GM21515 (cell line): ENCODE measurements at regions not wholly inside any gene's neighbourhood (a gene's known extent, or its start where the extent isn't known, plus 50 kb on each side); places are given as distances from the start of the nearest gene placed in this dataset.
"Not testable (repeated sequence)": the region's sequence is repeated elsewhere in the genome, so short reads cannot be mapped to it uniquely, and the experiment has no call there.

Source experiments
- ATAC-seq: cut with Tn5 transposase; IDR thresholded peaks from one replicate; pipeline ENCODE4 v1.9.1; 2021; ENCODE audit not compliant: unreplicated experiment

DNA sequence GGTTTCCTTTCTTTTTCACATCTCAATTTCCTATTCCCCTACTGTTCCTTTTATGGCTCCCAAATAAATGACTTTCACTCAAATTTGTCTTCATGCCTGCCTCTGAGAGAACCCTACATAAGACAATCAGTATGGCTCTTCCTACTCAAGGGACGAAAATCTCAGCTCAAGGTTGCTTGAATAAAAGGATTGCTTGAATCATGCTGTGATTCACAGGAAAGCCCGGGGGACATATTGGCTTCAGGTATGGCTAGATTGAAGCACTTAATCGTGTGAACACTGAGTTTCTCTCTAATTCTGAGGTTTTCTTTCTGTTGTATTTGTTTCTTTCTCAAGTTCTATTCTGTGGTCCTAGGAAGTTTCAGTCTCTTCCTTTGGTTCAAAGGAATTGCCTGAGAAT, 140.3 kb upstream of the SULF2 start:
- no peak for ATAC-seq

DNA sequence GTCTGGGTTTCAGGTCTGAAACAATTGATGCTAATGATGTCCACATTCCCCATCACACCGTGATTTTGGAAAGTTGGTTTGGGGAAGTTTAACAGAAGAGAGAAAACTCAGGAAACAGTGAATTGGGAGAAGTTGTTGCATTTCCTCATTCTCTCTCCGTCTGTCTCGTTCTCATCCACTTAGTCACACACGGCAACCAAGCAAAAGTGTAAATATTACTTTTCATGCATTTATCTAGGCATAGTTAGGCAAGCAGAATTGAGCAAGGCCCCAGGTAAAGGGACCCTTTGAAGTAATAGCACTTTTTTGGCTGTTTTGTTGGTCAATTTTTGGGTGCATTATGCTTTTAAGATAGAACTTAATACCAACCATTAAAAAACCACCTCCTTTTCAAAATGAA, 137.0 kb upstream of the SULF2 start:
- ATAC-seq, result no peak

DNA sequence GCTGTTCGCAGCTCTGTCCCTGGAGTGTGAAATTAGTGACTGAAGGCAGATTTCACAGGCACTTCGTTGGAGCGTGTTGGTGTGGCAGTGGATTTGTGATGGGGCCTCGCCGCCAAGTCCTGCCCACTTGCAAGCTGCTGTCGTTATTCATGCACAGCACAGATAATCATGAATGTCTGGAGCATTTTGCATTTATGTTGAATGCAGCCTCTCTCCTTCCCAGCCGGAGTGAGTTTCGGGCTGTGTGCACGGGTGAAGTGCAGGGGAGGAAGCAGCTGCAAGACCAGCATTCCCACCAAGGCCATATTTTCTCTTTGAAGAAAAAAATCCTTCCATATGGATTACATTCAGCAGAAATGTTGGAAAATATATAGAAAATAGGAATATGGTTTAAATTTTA, 136.5 kb upstream of the SULF2 start:
- not testable (repeated sequence) for ATAC-seq

DNA sequence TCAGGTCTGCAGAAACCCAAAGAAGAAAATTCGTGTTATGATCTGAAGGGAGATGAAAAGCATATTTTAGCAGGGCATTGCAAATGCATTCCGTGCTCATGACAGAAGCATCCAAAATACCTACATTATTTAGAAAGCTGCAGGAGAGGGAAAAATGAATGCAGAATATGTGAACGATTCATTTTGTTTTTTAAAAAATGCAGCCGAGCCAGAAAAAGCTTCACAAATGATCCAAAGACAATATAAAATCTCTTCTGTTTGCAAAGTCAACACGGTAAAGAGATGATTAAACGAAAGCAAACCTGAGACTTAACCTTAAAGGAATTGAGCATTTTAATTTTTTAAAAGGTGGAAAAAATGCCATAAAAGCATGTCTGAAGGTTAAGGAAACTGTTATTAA, 136.1 kb upstream of the SULF2 start:
- no peak for ATAC-seq

DNA sequence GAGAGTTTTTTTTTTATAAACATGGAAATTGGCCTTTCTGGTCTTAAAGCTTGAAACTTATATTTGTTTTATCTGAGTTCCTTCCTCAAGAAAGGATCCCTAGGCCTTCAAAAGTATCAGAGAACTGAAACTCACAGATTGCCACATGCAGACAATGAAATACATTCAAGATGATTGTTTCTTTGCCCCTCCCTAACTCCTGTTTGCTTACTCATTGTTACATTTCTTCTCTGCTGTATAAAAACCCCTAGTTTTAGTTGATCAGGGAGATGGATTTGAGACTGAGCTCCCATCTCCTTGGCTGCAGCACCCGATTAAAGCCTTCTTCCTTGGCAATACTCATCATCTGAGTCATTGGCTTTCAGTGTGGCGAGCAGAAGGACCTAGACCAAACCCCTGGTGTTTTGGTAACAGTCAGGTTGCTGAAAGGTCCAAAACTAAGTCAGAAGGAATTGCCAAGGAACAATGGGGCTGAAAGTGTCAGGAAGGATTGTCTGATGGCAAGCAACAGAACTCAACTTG, 132.3 kb upstream of the SULF2 start:
- no peak for ATAC-seq

DNA sequence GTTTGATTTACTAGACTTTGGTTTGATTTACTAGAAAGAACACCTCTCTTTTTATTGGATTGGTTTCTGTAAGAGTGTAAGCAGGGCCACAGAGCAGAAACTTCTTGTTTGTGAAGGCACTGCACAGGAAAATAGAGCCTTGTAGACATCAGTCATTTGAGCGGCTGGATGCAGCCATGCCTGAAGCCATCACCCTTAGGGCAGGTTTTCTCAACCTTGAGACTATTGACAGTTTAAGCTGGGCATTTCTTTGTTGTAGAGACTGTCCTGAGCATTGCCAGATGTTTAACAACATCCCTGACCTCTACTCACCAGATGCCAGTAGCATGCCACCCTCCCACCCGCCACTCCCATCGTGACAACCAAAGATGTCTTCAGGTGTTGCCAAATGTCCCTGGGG, 130.2 kb upstream of the SULF2 start:
- no peak for ATAC-seq

DNA sequence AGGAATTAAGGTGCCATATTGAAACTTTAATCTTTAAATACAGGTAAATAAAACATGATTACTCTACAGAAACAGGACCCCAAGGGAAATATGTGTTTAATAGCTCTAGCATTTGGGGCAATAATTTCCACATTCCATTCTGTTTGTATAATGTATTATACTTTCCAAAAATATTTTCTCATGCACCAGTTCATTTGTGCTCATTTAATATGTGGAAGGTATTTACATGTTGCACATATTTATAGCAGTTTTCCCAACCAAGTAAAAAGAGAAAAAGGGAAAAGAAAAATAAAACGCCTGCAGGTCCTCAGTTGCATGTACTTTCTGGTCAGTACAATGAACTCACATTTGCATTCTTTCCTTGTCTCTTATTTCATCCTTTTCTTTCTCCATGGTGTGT, 129.5 kb upstream of the SULF2 start:
- ATAC-seq, result no peak

DNA sequence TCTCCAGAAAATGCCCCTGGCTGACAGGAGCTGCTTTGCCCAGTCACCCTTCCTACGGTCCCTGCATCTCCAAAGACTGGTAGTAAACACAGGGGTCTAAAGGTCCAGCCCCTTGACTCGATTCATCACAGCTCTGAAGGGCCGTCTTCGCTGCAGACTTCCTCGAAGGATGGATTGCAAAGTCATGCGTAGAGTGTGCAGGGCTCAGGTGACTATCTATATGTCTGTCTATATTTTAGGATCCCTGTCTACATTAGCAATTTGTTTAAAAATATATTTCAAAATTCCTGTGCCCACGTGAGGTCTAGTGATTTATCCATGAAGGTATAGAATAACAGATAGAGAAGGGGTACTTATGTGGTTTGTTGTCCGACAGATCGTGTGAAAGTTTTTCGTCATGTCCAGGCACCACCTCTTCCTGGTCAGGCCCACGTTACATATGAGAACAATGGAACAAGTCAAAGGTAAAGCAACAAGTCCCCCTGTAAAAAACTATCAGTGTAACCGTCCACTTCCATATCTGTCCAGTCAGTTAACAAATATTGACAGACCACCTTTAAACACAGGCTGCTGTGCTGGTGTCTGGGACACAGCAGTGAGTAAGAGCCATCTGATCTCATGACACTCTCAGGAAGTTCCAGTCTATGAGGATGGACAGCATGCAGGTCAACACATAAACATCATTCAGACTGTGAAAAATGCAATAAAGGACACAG, 127.7 kb upstream of the SULF2 start:
- ATAC-seq, result not testable (repeated sequence)

DNA sequence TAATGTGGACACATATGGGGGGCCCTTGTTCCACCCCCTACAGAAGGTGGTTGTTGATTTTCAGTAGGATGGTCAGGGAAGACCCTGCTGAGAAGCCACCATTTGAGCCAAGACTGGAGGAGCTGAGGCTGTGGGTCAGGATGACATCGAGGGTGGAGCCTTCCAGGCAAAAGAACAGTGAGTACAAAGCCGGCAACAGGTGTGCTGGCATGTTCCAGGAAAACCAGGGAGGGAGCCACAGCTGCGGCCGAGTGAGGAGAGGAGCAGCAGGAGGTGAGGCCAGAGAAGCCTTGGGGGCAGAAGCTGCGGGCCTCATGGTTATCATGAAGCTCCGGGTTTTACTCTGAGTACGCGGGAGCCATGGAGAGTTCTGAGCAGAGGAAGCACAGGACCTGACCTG, 126.9 kb upstream of the SULF2 start:
- ATAC-seq, result not testable (repeated sequence)

DNA sequence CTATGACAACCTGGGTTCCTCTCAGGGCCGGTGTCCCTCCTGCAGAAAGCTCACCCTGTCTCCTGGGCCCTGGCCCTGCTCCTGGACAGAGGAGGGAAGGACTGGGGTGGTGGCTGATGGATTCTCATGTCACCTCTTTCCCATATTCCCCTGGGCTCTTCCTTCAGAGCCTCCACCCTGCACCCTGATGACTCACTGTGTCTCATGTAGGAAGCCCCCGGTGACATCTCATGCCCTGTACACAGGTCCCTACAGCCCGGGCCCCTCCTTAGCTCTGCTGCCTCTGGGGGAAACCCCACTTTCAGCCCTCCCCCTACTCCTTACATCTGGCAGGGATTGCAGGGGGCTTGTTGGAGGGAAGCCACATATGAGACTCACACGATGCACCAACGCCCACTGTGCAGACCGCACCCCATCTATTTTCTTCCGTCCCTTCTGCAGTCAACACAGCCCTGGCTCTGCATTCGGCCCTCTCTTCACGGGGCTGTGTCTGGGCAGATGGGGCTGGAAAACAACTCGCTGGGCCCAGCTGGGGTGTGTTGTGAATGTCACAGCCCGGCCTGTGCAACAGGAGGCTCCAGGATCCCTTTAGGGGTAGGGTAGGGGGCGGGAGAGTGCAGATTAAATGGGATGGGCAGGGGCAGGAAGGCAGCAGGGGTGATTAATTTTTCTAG, 124.6 kb upstream of the SULF2 start:
- ATAC-seq, result not testable (repeated sequence)

DNA sequence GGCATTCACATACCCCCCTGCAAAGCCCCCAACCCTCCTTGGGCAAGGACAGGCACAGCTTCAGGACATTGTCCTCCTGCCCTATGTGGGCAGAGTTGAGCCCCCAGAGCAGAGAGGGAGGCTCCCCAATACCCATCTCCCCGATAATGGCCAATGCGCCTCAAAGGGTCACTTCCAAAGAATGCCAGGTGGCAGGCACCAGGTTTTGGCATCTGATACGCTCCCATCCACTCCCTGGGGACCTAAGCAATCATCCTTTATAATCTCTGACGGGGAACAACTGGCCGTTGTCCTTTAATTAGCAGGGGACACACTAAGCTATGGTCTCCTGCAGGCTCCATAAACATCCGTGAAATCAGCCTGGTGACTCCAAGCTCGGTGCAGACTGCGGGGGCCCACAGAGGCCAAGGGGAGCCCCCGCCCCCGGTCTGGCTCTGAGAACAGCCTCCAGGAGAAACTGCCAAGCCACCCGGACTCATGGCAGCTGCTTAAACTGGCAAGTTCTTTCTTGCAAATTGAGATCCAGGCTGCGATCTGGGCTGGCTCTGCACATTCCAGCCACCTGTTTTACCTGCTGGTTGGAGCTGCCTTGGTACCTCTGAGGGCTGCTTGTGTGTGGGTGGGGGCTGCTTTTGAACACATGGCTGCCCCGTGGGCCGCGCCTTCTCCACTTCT, 123.2 kb upstream of the SULF2 start:
- not testable (repeated sequence) for ATAC-seq

DNA sequence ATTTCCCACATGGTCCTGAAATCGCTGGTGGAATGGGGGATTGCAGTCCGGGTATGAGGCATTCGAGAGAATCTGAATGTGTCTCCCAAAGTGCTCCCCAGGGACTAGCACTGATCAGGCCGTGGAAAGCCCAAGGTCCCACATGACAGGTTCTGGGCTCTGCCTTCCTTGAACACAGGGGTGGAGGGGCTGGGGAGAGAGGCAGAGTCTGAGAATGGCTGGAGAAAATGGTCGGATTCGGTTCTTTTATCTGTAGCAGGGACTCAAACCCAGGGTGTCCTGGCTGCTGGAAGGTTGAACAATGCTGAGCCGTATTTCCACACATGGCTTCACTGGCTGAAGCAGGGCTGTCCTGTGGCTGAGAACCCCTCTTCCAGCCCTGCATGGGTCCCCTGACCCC, 122.7 kb upstream of the SULF2 start:
- ATAC-seq, result not testable (repeated sequence)

DNA sequence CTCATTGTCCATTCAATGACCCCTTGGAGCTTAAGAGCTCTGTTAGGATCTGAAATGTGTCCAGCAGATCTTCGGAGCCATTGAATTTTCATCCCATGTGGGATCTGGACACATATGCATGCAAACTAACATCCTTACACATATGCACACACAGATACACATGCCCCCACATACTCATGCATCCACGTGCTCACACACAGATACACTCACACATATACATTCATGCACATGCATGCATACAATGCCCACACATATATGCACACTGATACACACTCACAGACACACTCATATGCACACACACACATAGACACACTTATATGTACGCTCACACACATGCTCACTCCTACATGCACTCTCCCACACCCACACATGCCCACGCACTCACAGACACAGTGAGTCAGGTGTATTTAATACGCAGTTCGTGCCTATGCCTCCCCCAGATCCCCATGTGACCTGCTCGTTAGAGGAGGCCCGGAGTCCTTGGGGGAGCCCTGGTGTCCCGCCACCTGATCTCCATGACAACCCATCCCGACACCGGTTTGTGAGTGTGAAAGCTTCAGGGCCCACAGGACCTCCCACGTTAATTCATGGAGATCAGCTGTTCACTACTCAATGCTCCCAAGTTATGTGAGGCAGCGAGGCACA, 121.9 kb upstream of the SULF2 start:
- no peak for ATAC-seq

DNA sequence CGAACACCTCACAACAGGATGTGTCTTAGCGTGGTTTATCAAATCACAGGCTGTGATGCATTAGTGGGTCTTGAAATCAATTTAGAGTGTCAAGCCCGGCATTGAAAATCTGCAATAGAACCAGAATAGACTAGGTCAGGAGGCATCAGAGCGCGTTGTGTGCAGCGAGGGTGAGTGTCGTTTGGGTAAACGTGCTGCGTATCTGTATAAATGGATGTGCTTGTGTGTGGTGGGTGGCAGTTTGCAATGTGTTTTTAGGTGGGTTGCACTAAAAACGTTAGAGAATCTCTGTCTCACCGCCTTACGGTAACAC, 121.0 kb upstream of the SULF2 start:
- ATAC-seq, result no peak

DNA sequence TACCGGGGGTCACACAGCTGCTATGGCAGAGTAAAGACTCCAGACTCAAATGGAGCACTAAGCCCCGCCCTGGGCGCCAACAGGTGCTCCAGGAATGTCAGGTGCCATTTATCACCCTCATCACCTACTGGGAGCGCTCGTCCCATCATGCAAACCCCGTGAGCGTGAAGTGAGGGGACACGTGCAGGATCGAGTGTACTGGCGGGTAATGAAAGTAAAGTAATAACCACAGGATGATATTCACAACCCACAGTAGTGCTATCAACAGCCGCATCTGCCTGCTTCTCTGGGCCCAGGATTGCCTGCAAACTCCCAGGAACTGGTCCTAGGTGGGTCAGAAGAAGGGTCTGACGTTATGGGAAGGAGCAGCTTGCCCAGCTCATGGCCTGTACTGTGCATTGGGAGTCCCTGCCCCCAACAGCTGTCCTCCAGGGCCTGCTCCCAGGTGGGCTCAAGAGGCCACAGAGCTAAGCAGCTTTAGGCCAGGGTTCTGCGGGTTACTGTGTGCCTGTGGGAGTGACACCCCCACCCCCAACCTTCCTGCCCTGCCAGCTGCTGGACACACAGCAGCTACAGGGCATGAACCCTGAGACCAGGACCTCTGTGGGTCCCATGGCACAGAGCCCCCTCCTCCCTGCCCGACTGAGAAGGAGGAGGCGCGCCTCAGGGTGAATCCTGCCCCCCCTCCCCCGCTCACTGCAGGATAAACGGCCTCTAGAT, 120.5 kb upstream of the SULF2 start:
- no peak for ATAC-seq

DNA sequence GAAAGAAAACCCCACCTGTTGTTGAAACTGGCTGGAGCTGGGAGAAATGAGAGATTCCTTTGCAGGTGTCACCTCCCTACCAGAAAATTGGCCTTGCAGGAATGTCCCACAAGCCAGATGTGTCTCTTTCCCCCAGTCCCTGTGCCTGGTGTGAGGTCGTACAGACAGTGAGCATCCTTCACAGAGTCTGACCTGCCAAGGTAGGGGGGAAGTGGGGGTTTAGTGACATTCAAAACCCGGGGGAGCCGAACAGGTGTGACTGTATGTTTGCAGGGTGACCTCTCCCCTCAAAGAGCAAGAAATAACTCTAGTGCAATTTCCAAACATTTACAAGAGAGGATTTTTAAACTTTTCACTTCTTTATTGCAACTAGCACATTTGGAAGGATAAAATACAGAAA, 117.7 kb upstream of the SULF2 start:
- not testable (repeated sequence) for ATAC-seq

DNA sequence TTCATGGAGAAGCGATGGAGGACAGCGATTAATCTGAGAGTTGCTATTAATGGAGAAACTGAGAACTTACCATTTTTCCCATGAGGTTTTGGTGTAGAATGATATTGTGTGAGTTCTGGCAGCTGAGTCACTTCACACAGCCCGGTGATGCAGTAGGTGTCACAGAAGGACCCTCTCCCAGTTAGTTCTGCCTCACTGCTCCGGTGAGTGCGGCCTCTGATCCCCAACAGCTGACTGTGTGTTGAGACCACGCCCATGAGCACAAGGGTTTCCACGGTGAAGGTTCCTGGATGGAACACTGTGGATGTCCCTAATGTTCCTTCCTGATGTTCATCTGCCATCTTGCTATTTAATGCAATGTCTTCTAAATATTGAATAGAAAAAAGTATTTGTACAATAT, 114.0 kb upstream of the SULF2 start:
- ATAC-seq, result not testable (repeated sequence)

DNA sequence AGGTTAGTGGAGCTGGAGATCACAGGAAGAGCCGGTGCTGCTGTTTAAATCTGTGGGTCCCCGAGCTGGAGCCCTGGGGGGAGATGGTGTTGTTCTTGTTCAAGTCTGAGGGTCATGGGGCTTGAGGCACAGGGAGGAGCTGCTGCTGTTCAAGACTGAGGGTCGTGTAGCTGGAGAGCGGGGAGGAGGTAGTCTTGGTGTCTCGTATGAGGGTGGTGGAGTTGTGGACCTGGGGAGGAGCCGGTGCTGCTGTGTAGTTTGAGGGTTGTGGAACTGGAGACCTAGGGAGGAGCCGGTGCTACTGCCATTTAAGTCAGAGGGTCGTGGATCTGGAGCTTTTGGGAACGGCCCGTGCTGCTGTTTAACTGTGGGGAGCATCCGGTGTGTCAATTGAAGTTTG, 112.2 kb upstream of the SULF2 start:
- ATAC-seq, result no peak

DNA sequence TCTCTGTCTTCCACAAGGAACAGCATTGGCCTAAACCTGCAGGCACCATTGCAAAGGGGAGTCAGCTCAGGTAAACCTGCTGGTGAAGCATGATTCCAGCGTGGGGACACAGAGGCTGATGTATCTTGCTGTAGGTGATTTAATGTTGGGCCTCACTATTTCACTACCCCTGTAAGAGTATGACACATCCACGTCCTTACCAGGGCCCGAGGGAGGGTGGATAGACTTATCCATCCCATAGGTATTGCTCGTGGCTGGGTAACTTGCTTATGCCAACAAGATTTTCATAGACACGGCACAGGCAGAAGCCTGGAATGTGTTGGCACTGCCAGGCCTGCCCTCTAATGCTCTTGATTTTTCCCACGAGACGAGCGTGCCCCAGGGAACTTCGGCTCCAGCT, 107.4 kb upstream of the SULF2 start:
- not testable (repeated sequence) for ATAC-seq

DNA sequence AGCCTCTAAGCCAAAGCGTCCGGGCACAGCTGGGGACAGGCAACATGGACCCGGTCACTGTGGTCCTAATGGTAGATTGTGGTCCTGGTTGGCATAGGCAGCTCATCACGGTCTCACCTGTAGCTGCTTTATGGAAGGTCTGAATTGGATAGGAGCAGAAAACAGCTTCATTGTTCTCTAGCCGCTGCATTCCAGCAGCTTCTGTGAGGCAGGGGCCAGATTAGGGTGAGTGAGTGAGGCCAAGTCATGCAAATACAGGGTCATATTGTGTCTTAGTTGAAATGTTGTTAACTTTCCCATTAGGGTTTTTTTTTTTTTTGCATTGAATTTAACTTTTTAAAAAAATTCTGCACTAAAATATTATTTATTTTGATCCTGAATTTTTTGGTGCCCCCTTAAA, 105.4 kb upstream of the SULF2 start:
- ATAC-seq, result not testable (repeated sequence)

DNA sequence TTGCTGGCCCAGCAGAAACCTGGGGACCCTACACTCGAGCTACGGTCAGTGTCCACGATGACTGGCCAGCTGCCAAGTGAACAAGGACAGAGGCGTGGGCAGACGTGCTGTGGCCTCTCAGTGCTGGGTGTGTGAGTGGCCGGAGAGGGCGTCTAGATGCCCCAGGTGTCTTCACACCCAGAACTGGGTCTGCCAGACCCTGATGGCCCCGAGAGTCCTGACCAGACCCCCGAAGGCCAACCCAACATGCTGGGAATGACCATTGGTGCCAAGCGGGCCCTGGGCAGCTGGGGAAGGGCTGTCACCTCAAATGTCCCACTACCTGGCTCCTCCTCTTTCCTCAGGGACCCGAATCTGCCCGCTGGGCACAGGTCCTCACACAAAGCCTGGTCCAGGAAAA, 104.5 kb upstream of the SULF2 start:
- not testable (repeated sequence) for ATAC-seq
